Muscle of leg (tissue), 3 donors: ENCODE measurements at regions not wholly inside any gene's neighbourhood (a gene's known extent, or its start where the extent isn't known, plus 50 kb on each side); places are given as distances from the start of the nearest gene placed in this dataset.
A peak's percentile ranks its signal among the peaks of the same experiment; 100 is the strongest.

Source experiments
- DNase-seq: peaks from one replicate; pipeline ENCODE4 v3.0.0; 2013
- H3K27ac ChIP-seq: one replicate; pipeline ENCODE4 v1.5.1; 2013; ENCODE audit warnings: mild to moderate bottlenecking, low read length, control low read depth
- H3K27me3 ChIP-seq: one replicate; pipeline ENCODE4 v1.6.1; 2013; ENCODE audit warnings: low read length; ENCODE audit not compliant: control insufficient read depth, insufficient read depth
- H3K36me3 ChIP-seq: one replicate; pipeline ENCODE4 v1.6.1; 2013; ENCODE audit warnings: low read length; ENCODE audit not compliant: control insufficient read depth, insufficient read depth
- H3K4me1 ChIP-seq: one replicate; pipeline ENCODE4 v1.6.1; 2013; ENCODE audit warnings: low read length; ENCODE audit not compliant: control insufficient read depth, insufficient read depth
- H3K4me3 ChIP-seq: one replicate; pipeline ENCODE4 v1.5.1; 2013; ENCODE audit warnings: low read length, control low read depth
- H3K9me3 ChIP-seq: replicated peaks from 2 replicates; pipeline ENCODE4 v1.6.1; 2013; ENCODE audit warnings: low read depth, low read length; ENCODE audit not compliant: control insufficient read depth
- WGBS: methylation state at CpG from one replicate; pipeline ENCODE4 v1.1.5; 2013; ENCODE audit warnings: missing lambda C conversion rate; ENCODE audit not compliant: insufficient coverage; 5-methylcytosine and 5-hydroxymethylcytosine counted together

DNA sequence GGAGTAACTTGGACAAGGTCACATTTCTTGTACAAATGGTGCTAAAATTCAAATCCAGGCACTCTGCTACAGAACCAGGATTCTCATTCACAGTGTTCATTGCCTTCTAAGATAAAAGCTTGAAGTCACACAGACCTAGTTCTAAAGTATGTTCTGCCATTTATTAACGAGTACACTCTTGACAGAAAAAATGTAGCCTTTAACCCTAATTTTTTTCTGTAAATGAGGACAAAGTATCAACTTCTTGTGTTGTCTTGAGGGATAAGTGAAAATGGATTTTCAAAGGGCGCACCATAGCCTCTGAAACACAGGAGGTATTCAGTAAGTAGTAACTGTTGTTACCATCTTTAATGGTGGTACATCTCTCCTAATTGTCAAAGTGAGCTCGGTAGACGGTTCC, 379.8 kb upstream of the FLRT2 start:
- Histone ChIP-seq H3K4me3 (no peak overlapping the region), H3K36me3 (no peaks in the 10 kb centered on the region), H3K27me3 (no peaks in the 10 kb centered on the region), H3K27ac (no peak overlapping the region), H3K9me3 (no peaks in the 10 kb centered on the region), H3K4me1 (no peaks in the 10 kb centered on the region)
- WGBS = 40% methylated on average over 2 of the region's 4 CpGs
- DNase-seq = no peak

DNA sequence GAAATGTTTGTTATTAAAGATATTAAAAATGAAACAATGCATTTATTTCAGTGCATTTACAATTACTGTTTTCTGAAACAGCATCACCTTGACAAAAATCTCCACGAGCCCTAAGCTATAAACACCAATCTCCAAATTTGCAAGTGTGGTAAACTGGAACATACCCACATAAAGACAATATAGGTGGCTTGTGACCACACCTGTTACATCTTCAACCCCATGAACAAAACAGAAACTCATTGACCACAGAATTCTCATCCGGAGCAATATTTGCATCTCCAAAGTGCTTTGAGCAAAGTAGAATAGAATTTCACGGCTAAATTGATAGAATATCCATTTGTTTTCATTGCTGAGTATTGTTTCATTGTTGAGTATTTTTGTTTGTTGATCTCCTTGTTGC, 375.2 kb upstream of the FLRT2 start:
- H3K36me3 ChIP-seq = no peaks in the 10 kb centered on the region
- no peaks in the 10 kb centered on the region for H3K27me3 ChIP-seq
- H3K4me3 ChIP-seq = no peak overlapping the region
- no peak overlapping the region for H3K27ac ChIP-seq
- H3K9me3 ChIP-seq = no peaks in the 10 kb centered on the region
- no peak for DNase-seq
- H3K4me1 ChIP-seq = no peaks in the 10 kb centered on the region
- 80% methylated on average over 1 of the region's 3 CpGs for WGBS

DNA sequence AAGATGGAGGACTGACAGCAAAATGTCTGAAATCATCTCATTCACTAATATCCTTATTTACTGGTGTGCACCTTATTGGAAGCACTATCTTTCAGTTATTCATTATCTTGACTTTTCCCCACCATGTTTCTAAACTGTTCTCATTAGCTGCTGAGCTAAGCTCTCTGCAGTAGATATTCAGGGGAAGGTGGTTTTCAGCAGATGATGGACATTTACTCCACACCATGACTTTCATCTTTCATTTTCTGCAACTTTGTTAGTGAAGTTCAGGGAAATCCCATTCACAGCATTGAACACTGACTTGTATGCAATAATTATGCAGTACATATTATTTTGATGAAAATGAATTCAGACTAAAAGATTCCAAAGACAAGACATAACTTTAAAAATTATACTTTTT, 373.6 kb upstream of the FLRT2 start:
- DNase-seq = no peak

DNA sequence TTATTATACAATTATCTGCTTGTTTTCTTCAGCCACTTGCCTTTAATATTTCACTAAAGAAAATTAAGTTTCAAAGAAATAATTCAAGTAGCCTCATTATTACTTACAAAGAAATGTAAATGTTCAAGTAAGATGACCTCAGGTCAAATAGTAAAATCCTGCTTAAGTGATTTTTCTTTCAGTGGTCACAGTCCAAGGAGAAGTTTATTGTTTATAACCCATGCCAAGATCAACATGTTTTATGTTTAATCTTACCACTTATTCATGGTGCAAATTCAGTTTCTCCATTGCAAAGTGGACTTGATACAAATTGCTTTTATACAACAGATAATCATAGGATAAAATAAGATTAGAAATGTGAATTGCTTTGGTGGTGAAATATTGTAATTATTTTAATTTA, 370.2 kb upstream of the FLRT2 start:
- Histone ChIP-seq H3K4me3 (no peak overlapping the region), H3K27ac (no peak overlapping the region), H3K9me3 (no peaks in the 10 kb centered on the region), H3K4me1 (no peaks in the 10 kb centered on the region), H3K27me3 (no peaks in the 10 kb centered on the region), H3K36me3 (no peaks in the 10 kb centered on the region)
- DNase-seq = no peak

More for the DNA sequence above, 373.6 kb upstream of the FLRT2 start:
- Histone ChIP-seq H3K4me1 (no peaks in the 10 kb centered on the region), H3K27me3 (no peaks in the 10 kb centered on the region), H3K36me3 (no peaks in the 10 kb centered on the region), H3K4me3 (no peak overlapping the region), H3K9me3 (no peaks in the 10 kb centered on the region), H3K27ac (no peak overlapping the region)

DNA sequence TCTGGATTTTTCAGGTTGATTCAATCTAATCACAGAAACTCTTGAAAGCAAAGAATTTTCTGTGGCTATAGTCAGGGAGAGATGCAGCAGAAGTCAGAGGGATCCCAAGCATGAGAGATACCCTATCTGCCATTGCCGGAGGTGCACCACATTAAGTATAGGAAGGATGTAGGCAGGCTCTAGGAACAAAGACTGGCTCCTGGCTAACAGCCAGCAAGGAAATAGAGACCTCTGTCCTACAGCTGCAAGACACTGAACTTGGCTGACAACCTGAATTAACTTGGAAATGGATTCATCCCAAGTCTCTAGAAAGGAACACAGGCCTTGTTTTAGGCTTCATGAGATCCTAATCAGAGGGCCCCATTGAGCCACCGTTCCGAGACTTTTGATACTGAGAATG, 364.9 kb upstream of the FLRT2 start:
- Histone ChIP-seq H3K9me3 (no peaks in the 10 kb centered on the region), H3K4me3 (no peak overlapping the region), H3K4me1 (peaks cover 4% of the 10 kb centered on the region), H3K36me3 (no peaks in the 10 kb centered on the region), H3K27ac (no peak overlapping the region), H3K27me3 (no peaks in the 10 kb centered on the region)
- DNase-seq = peak; percentile 68
- 52% methylated on average over 3 of the region's 3 CpGs for WGBS

- no peak overlapping the region for H3K27ac ChIP-seq
- H3K9me3 ChIP-seq = no peaks in the 10 kb centered on the region
- no peaks in the 10 kb centered on the region for H3K36me3 ChIP-seq
- no peaks in the 10 kb centered on the region for H3K27me3 ChIP-seq
- peaks cover 4% of the 10 kb centered on the region for H3K4me1 ChIP-seq
- DNase-seq = no peak
- H3K4me3 ChIP-seq = no peak overlapping the region
Observed at GRCh38 chr14:85169381-85169780, 360.6 kb upstream of the FLRT2 start.

GRCh38 chr14:85172290-85172689, 357.7 kb upstream of the FLRT2 start:
- no peak for DNase-seq
- Histone ChIP-seq H3K27me3 (no peaks in the 10 kb centered on the region), H3K9me3 (no peaks in the 10 kb centered on the region), H3K4me1 (no peaks in the 10 kb centered on the region), H3K4me3 (no peak overlapping the region), H3K36me3 (no peaks in the 10 kb centered on the region), H3K27ac (no peak overlapping the region)
- WGBS = 50% methylated on average over 1 of the region's 2 CpGs

- no peak overlapping the region for H3K27ac ChIP-seq
- DNase-seq = no peak
- no peaks in the 10 kb centered on the region for H3K36me3 ChIP-seq
- no peaks in the 10 kb centered on the region for H3K4me1 ChIP-seq
- no peak overlapping the region for H3K4me3 ChIP-seq
- no CpG with 5 or more reads among the region's 1 CpG for WGBS
- no peaks in the 10 kb centered on the region for H3K9me3 ChIP-seq
- no peaks in the 10 kb centered on the region for H3K27me3 ChIP-seq
Observed at GRCh38 chr14:85172889-85173477, 357.0 kb upstream of the FLRT2 start.

DNA sequence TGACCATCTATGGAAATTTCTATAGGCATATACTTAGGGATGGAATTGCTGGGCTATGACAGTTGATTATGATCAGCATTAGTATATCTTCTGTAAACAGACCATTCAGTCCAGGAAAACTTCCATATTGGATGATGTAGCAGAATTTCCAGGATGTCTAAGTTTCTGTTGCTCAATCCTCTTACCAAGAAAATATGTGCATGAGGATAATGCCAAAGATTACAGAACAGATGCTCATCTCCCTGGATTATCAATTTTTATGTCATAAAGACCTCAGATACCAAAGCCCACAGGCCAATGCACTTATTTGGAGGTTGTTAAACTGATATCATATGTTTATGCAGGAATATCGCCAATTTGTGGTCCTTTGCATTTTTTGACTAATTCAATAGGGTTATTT, 354.4 kb upstream of the FLRT2 start:
- no peaks in the 10 kb centered on the region for H3K9me3 ChIP-seq
- peak; percentile 47 for DNase-seq
- no peak overlapping the region for H3K4me3 ChIP-seq
- no peaks in the 10 kb centered on the region for H3K36me3 ChIP-seq
- no peak overlapping the region for H3K27ac ChIP-seq
- H3K4me1 ChIP-seq = no peaks in the 10 kb centered on the region
- no peaks in the 10 kb centered on the region for H3K27me3 ChIP-seq
- no CpG with 5 or more reads among the region's 1 CpG for WGBS

DNA sequence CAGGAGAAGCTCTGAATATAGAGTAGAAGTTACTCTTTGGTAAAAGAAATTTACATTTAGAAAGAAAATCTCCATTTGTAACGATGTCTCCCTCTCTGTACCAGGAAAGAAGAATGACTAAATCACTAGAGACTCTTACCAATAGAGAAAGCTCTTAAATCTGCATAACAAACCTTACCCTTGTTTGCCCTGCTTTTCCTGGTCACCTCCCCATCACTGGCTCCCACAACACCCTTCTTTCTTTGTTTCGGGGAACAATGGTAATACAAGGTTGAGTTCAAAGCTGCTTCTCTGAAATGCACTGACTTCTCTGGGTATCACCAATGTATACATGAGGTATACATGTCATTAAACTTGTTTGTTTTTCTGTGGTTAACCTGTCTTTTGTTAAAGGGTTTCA, 351.1 kb upstream of the FLRT2 start:
- no peak overlapping the region for H3K4me3 ChIP-seq
- no peaks in the 10 kb centered on the region for H3K4me1 ChIP-seq
- WGBS = no CpG with 5 or more reads among the region's 2 CpGs
- H3K27ac ChIP-seq = no peak overlapping the region
- no peaks in the 10 kb centered on the region for H3K9me3 ChIP-seq
- no peak for DNase-seq
- H3K36me3 ChIP-seq = no peaks in the 10 kb centered on the region
- H3K27me3 ChIP-seq = no peaks in the 10 kb centered on the region

- WGBS = 13% methylated on average over 1 of the region's 1 CpG
- DNase-seq = peak; percentile 59
- Histone ChIP-seq H3K4me1 (no peaks in the 10 kb centered on the region), H3K27me3 (no peaks in the 10 kb centered on the region), H3K36me3 (no peaks in the 10 kb centered on the region), H3K9me3 (no peaks in the 10 kb centered on the region), H3K27ac (no peak overlapping the region), H3K4me3 (no peak overlapping the region)
Observed at GRCh38 chr14:85180876-85181275, 349.1 kb upstream of the FLRT2 start.
